K562 (cell line): ENCODE measurements at regions not wholly inside any gene's neighbourhood (a gene's known extent, or its start where the extent isn't known, plus 50 kb on each side); places are given as distances from the start of the nearest gene placed in this dataset.

ENCODE experiments used
- LEF1 ChIP-seq: fragments of 450-650 bp; IDR thresholded peaks from 2 replicates; pipeline ENCODE4 v1.6.1; 2016; ENCODE audit warnings: mild to moderate bottlenecking
- NFRKB ChIP-seq: fragments of 450-650 bp; IDR thresholded peaks from 2 replicates; pipeline ENCODE4 v1.6.1; 2016; ENCODE audit warnings: low read depth
- ZNF274 ChIP-seq: IDR thresholded peaks from 2 replicates; pipeline ENCODE4 v1.6.1; 2011; ENCODE audit warnings: low read depth, mild to moderate bottlenecking, low read length, moderate library complexity, borderline replicate concordance

DNA sequence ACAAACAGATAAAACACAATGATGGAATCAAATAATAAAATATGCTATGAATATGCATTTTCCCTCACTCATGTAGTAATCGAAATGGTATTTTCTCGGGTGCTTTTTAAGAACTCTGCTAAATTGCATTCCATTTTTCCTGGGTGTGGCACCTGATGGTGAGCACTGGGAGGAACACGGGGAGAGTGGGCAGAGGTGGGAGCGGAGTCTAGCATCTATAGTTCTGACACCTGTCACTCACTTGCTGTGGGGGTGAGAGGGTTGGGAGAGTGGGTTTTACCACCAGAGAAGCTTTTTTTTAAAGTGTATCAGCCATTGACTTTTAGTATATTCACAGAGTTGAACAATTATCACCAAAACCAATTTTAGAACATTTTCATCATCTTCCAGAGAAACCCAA lies 73.4 kb upstream of the PGBD5 start:
- TF ChIP-seq LEF1, result no peak
- TF ChIP-seq NFRKB, result no peak
- TF ChIP-seq ZNF274, result no peak
